ENCODE measurements at regions not wholly inside any gene's neighbourhood (a gene's known extent, or its start where the extent isn't known, plus 50 kb on each side); places are given as distances from the start of the nearest gene placed in this dataset.

DNA sequence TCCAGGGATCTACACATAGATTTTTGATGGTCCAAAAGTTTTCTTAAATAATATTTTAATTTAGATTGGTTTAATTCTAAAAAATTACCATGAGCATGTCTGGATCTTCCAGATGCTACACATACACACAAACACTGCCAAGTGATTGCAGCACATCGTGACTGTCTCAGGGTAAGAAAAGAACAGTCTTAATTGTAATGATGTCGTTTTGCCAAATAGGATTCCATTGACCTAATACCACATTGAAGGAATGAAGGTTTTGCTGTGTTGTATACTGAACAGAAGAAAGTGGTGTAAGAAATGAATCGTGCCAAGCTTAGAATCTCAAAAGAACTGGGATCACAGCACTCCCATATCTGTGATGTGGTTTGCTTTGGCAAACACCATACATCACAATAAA, 633.3 kb upstream of the CAMK1G start:
- TF ChIP-seq, protein P1, sequence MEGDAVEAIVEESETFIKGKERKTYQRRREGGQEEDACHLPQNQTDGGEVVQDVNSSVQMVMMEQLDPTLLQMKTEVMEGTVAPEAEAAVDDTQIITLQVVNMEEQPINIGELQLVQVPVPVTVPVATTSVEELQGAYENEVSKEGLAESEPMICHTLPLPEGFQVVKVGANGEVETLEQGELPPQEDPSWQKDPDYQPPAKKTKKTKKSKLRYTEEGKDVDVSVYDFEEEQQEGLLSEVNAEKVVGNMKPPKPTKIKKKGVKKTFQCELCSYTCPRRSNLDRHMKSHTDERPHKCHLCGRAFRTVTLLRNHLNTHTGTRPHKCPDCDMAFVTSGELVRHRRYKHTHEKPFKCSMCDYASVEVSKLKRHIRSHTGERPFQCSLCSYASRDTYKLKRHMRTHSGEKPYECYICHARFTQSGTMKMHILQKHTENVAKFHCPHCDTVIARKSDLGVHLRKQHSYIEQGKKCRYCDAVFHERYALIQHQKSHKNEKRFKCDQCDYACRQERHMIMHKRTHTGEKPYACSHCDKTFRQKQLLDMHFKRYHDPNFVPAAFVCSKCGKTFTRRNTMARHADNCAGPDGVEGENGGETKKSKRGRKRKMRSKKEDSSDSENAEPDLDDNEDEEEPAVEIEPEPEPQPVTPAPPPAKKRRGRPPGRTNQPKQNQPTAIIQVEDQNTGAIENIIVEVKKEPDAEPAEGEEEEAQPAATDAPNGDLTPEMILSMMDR (IDR thresholded peaks at IDR 0.05) = no peak
- intact Hi-C loops (cut with DNase I) = no loop called here
- Histone ChIP-seq H3K4me1 (no peaks in the 10 kb centered on the region), H3K36me3 (no peaks in the 10 kb centered on the region), H3K4me3 (no peak overlapping the region), H3K9me3 (no peaks in the 10 kb centered on the region), H3K27ac (no peak overlapping the region), H3K27me3 (no peaks in the 10 kb centered on the region)
- DNase-seq (ENCODE audit: low spot score in 2 of 2) = no peak

DNA sequence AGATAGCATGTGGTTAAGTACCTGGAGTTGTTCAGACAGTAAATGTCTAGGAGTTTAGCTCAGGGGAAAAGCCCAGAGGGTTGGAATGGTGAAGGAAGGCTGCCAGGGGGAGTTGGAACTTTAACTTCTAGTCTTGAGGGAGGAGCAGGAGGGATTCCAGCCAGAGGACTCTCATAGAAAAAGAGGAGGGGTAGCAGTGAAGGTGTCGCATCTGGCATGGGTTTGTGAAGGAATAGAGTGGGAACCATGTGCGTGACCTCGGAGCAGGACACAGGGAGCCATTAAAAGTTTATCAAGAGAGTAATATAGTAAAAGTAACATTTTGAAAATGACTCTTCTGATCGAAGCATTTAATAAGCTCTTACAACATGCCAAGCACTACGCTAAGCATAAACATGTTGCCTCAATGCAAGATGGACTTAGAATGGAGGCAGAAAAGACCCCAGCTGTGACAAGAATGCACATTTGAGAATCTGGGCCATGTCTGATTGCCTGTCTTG, 632.4 kb upstream of the CAMK1G start:
- TF ChIP-seq, protein P1 (IDR thresholded peaks at IDR 0.05) = no peak
- intact Hi-C loops (cut with DNase I) = no loop called here
- no peak overlapping the region for H3K27ac ChIP-seq
- H3K36me3 ChIP-seq = no peaks in the 10 kb centered on the region
- H3K4me3 ChIP-seq = no peak overlapping the region
- no peaks in the 10 kb centered on the region for H3K27me3 ChIP-seq
- no peaks in the 10 kb centered on the region for H3K9me3 ChIP-seq
- H3K4me1 ChIP-seq = no peaks in the 10 kb centered on the region
- no peak for DNase-seq (ENCODE audit: low spot score in 2 of 2)

DNA sequence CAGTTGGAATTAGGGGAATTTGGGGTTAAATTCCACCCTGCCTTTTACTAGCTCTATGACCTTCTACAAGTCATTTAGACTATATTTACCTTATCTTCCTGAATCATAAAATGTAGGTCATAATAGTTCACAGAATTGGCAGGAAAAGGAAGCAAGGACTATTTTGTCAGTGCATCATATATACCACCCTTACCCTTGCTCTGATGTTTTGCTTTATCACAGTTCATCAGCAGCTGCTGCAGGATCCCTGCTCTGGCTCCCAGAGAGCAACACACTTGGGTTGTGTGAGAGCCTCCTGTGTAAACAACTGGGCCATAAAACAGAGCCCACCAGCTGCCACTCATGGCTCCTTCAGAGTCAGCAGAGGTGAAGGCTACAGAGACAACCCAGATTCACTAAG, 631.6 kb upstream of the CAMK1G start:
- DNase-seq (ENCODE audit: low spot score in 2 of 2) = no peak
- intact Hi-C loops (cut with DNase I) = no loop called here
- no peaks in the 10 kb centered on the region for H3K9me3 ChIP-seq
- no peak overlapping the region for H3K4me3 ChIP-seq
- no peaks in the 10 kb centered on the region for H3K4me1 ChIP-seq
- TF ChIP-seq, protein P1 (IDR thresholded peaks at IDR 0.05) = no peak
- no peaks in the 10 kb centered on the region for H3K36me3 ChIP-seq
- H3K27ac ChIP-seq = no peak overlapping the region
- no peaks in the 10 kb centered on the region for H3K27me3 ChIP-seq

DNA sequence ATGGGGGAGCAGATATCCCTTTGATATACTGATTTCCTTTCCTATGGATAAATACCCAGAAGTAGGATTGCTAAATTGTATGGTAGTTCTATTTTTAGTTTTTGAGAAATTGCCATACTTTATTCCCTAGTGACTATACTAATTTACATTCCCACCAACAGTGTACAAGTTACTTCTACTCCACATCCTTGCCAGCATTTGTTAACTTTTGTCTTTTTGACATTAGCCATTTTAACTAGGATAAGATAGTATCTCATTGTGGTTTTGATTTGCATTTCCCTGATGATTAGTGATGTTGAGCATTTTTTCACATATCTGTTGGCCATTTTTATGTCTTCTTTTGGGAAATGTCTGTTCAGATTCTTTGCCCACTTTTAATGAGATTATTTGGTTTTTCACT, 620.6 kb upstream of the CAMK1G start:
- intact Hi-C loops (cut with DNase I) = no loop called here
- Histone ChIP-seq H3K9me3 (no peaks in the 10 kb centered on the region), H3K4me1 (no peaks in the 10 kb centered on the region), H3K27me3 (no peaks in the 10 kb centered on the region), H3K36me3 (no peaks in the 10 kb centered on the region), H3K4me3 (no peak overlapping the region), H3K27ac (no peak overlapping the region)
- TF ChIP-seq, protein P1 (IDR thresholded peaks at IDR 0.05) = no peak
- DNase-seq (ENCODE audit: low spot score in 2 of 2) = no peak

DNA sequence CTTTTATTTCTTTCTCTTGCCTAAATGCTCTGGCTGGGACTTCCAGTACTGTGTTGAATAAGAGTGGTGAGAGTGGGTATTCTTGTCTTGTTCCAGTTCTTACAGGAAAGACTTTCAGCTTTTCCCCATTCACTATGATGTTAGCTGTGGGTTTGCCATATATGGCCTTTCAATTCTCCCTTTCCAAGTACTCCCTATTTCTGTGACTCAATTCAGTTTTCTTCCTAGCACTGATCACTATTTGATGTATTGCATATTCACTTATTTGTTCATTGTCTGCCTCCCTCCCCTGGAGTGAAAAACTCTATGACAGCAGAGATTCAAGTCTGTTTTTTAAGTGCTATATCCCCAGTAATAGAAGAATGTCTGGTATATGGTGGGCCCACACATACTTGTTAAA, 618.2 kb upstream of the CAMK1G start:
- Histone ChIP-seq H3K4me3 (no peak overlapping the region), H3K4me1 (no peaks in the 10 kb centered on the region), H3K36me3 (no peaks in the 10 kb centered on the region), H3K9me3 (no peaks in the 10 kb centered on the region), H3K27ac (no peak overlapping the region), H3K27me3 (no peaks in the 10 kb centered on the region)
- TF ChIP-seq, protein P1 (IDR thresholded peaks at IDR 0.05) = no peak
- DNase-seq (ENCODE audit: low spot score in 2 of 2) = no peak
- intact Hi-C loops (cut with DNase I) = no loop called here

DNA sequence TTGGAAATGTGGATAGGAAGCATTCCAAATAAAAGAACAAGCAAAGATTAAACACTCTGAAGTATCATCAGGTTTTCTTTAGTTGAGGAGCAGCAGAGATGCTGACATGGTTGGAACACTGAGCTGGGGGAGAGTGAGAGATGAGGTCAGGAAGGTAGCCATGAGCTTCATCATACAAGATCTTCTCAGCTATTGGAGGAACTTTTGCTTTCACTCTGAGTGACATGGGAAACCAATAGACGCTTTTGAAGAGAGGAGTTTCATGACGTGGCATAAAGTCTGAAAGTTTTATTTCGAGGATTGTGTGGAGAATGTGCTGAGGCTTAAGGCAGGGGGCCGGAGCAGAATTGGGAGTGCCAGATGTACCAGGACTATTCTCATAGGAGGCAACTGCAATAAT, 616.2 kb upstream of the CAMK1G start:
- Histone ChIP-seq H3K27me3 (no peaks in the 10 kb centered on the region), H3K9me3 (no peaks in the 10 kb centered on the region), H3K4me1 (no peaks in the 10 kb centered on the region), H3K27ac (no peak overlapping the region), H3K36me3 (no peaks in the 10 kb centered on the region), H3K4me3 (no peak overlapping the region)
- intact Hi-C loops (cut with DNase I) = no loop called here
- no peak for DNase-seq (ENCODE audit: low spot score in 2 of 2)
- TF ChIP-seq, protein P1 (IDR thresholded peaks at IDR 0.05) = no peak

All from ascending aorta (tissue), 2 donors.